Stromal cell of bone marrow (primary cell): ENCODE measurements at regions not wholly inside any gene's neighbourhood (a gene's known extent, or its start where the extent isn't known, plus 50 kb on each side); places are given as distances from the start of the nearest gene placed in this dataset.
"Not testable (repeated sequence)": the region's sequence is repeated elsewhere in the genome, so short reads cannot be mapped to it uniquely, and the experiment has no call there.

Source experiments
- DNase-seq: peaks from one replicate; pipeline ENCODE4 v3.0.0-alpha.2; 2012; ENCODE audit warnings: low read depth

- DNase-seq, result not testable (repeated sequence)
Measured at GRCh38 chr7:65145710-65146109, 139.2 kb upstream of the ERV3-1 start.

DNA sequence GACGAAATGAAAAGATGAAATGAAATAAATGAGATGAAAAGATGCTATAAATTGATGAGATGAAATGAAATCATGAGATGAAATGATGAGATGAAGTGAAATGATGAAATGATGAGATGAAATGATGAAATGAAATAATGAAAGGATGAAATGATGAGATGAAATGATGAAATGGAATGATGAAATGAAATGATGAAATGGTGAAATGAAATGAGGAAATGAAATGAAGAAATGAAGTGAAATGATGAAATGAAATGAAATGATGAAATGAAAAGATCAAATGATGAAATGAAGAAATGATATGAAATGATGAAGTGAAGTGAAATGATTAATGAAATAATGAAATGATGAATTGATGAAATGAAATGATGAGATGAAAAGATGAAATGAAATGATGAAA is 138.5 kb upstream of the ERV3-1 start:
- DNase-seq, result not testable (repeated sequence)

DNA sequence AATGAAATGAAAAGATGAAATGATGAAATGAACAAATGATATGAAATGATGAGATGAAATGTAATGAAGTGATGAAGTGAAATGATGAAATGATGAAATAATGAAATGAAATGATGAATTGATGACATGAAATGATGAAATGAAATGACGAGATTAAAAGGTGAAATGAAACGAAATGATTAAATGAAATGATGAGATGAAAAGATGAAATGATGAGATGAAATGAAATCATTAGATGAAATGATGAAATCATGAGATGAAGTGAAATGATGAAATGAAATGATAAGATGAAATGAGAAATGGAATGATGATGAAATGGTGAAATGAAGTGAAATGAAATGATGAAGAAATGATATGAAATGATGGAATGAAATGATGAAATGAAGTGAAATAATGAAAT is 138.1 kb upstream of the ERV3-1 start:
- DNase-seq, result not testable (repeated sequence)

- DNase-seq, result not testable (repeated sequence)
Measured at GRCh38 chr7:65144119-65144518, 137.6 kb upstream of the ERV3-1 start.

DNA sequence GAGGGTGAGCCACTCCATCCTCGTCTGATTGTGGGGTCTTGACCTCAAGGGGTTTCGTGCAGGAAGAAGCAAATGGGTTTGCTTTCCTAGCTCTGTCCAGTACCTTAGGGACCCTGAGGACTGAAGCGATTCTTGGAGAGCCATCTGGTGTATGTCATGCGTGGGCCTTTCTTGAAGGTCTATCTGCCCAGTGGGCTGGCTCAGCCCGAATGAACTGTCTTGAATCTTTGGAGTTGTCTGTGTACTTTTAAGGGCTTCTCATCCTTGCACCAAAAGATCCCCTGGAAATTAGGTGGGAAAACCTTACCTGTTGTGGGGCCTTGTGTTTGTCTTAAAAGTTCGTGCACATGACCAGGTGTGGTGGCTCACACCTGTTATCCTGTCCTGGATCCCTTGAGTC is 135.4 kb upstream of the ERV3-1 start:
- not testable (repeated sequence) for DNase-seq

DNA sequence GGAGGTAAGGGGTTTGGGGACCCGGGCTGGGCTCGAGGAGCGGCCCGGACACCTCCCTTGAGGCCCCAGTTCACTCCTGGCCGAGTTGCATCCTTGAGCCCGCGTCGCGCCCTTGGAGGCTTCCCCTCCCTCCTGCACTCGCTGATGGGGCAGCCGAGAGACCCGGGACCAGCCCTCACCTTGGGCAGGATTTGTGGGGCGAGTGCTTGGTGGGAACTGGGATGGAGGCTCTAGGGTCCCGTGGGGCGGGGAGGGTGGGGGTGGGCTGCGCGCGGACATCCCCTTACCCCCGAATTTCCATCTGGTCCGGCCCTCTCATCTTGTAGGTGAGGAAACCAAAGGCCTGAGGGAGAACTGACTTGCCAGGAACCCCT is 134.9 kb upstream of the ERV3-1 start:
- DNase-seq, result not testable (repeated sequence)

GRCh38 chr7:65140543-65141404 is 134.3 kb upstream of the ERV3-1 start:
- DNase-seq, result not testable (repeated sequence)

GRCh38 chr7:65136850-65137249 is 130.4 kb upstream of the ERV3-1 start:
- not testable (repeated sequence) for DNase-seq

- not testable (repeated sequence) for DNase-seq
Measured at GRCh38 chr7:65133087-65133486, 126.6 kb upstream of the ERV3-1 start.

DNA sequence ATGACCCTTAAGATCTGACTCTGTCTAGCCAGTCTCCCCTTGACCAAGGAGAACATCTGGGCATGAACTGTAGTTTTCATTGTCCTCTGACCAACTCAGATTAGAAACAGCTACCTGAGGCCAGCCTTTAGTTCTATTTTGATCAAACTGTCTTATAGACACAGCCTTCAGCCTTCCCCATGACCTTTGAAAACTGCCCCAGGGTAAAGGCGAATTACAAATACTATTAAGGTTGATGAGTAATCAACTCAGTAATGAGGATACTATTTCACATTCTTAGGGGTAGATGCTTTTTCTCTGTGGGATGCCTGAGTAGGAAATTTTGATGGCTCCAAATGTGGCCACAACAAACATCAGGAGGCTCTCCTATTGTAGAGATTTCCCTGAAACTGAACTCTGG is 125.8 kb upstream of the ERV3-1 start:
- not testable (repeated sequence) for DNase-seq

DNA sequence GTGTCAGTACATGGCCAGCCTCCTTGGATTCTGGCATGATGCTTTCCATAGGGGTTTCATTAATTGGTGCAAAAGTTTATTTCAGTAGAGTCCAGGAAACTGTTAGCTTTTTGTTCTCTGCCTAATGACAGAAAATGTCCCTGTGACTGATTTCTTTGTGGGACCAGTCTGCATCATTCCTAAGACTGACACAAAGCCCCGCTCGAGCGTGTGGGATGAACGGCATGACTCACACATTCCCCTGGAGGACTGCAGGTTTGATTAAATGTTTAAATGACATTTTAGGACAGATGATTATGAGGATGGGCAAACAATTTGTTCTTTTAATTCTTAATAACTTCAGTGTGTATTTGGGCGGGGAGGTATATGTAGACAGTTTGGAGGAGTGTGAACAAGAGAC is 120.9 kb upstream of the ERV3-1 start:
- not testable (repeated sequence) for DNase-seq

GRCh38 chr7:65124600-65124999 is 118.1 kb upstream of the ERV3-1 start:
- not testable (repeated sequence) for DNase-seq

- not testable (repeated sequence) for DNase-seq
Measured at GRCh38 chr7:65105650-65106203, 99.2 kb upstream of the ERV3-1 start.

GRCh38 chr7:65100499-65100898 is 94.0 kb upstream of the ERV3-1 start:
- not testable (repeated sequence) for DNase-seq

DNA sequence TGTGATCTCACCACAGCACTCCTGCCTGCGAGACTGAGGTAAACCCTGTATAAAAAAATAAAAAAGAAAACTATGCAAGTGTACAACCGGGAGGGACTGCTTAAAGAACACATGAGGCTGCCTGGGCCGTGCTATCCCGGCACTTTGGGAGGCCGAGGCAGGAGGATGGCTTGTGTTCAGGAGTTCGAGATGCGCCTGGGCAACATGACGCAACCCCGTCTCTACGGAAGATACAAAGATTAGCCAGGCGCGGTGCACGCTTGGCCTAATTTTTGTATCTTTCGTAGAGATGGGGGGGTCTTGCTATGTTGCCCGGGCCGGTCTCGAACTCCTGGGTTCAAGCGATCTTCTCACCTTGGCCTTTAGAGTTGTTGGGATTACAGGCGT is 75.2 kb upstream of the ERV3-1 start:
- not testable (repeated sequence) for DNase-seq

GRCh38 chr7:65080799-65081668 is 74.5 kb upstream of the ERV3-1 start:
- peak; percentile 85 for DNase-seq

DNA sequence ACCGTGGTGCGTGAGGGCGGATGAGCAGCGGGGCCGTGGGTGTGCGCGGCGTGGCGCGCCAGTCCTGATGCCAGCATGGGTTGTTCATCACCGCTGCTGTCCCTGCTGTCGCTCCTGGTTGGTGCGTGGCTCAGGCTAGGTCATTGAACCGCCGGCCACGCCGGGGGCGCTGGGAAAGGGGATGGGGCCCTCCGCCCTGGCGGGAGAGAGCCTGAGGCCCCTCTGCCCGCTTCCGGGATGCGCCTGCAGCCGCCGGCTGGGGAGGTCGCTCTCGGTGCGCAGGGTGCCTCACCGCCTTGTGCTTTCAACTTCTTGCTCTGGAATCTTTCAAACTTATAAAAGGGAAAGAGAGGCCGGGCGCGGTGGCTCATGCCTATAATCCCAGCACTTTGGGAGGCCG is 68.5 kb upstream of the ERV3-1 start:
- not testable (repeated sequence) for DNase-seq

DNA sequence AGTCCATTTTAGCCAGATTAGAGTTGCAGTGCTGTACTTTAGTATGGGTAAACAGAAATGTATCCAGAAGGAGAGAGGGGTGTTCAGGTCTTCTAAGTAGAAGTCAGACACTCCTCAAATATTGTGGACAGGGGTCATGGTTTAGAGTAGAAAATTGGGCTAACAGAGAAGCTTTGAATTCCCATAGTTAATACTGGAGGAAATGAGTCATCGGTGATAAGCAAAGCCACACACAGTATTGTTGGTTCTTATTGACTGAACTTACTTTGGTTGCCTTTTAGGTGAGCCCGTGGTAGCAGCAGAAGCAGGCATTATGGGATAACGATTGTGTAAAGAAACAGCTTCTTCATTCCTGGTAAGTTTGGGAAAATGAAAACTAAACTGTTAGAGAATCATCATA is 66.7 kb upstream of the ERV3-1 start:
- not testable (repeated sequence) for DNase-seq

DNA sequence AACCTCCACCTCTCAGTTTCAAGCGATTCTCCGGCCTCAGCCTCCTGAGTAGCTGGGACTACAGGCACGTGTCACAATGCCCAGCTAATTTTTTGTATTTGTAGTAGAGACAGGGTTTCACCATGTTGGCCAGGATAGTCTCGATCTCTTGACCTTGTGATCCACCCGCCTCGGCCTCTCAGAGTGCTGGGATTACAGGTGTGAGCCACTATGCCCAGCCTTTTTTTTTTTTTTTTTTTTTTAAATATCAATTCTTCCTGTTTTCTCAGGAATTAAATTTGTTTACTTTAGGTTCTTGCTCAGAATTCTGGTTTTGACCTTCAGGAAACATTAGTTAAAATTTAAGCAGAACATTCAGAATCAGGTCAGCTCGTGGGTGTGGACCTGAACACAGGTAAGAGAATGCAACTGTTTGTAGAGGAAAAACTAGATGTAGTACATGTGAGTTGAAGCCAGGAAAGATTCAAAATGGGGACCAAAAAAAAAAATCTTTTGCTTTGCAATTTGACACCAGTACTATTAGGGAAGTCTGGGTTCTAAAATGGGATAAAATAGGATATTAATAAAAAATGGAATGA is 65.5 kb upstream of the ERV3-1 start:
- not testable (repeated sequence) for DNase-seq

GRCh38 chr7:65069476-65069875 is 63.0 kb upstream of the ERV3-1 start:
- not testable (repeated sequence) for DNase-seq

DNA sequence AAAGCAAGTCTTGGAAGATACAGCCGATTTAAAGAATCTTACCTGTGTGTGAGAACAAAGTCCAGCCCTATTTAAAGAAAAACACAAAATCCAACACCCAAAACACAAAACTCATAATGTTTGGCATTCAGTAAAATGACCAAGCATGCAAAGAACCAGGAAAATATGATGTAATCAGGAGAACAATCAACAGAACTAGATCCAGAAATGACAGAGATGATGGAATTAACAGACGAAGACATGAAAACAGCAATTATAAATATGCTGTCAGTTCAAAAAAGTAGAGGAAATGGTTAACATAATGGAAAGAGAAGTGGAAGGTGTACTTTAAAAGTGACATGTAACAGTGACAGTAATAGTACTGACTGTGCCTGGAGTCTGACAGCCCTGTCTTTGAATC is 56.1 kb upstream of the ERV3-1 start:
- DNase-seq, result not testable (repeated sequence)

- not testable (repeated sequence) for DNase-seq
Measured at GRCh38 chr7:65059247-65059646, 52.8 kb upstream of the ERV3-1 start.
